Smooth muscle cell (in vitro differentiated cells): ENCODE measurements at regions not wholly inside any gene's neighbourhood (a gene's known extent, or its start where the extent isn't known, plus 50 kb on each side); places are given as distances from the start of the nearest gene placed in this dataset.

Experiments
- DNase-seq: peaks from one replicate; lab custom pipeline; 2025; ENCODE audit not compliant: unreplicated experiment; lab: John Stamatoyannopoulos, UW
- H2AFZ ChIP-seq: fragments of 200-600 bp; sonication (generic); 2 replicates; pipeline ENCODE4 v1.6.0; 2016; ENCODE audit warnings: antibody characterized with exemption, low read depth, mild to moderate bottlenecking
- H3F3A ChIP-seq: fragments of 200-600 bp; sonication (generic); 2 replicates; pipeline ENCODE4 v1.6.0; 2017; ENCODE audit warnings: antibody characterized with exemption, low read depth
- H3K27ac ChIP-seq: fragments of 200-600 bp; sonication (generic); 2 replicates; pipeline ENCODE4 v1.5.1; 2016; ENCODE audit warnings: low read depth, mild to moderate bottlenecking
- H3K27me3 ChIP-seq: fragments of 200-600 bp; sonication (generic); 2 replicates; pipeline ENCODE4 v1.6.1; 2016; ENCODE audit warnings: low read depth, mild to moderate bottlenecking
- H3K36me3 ChIP-seq: fragments of 200-600 bp; sonication (generic); 2 replicates; pipeline ENCODE4 v1.5.1; 2016; ENCODE audit warnings: low read depth
- H3K4me1 ChIP-seq: fragments of 200-600 bp; sonication (generic); 2 replicates; pipeline ENCODE4 v1.5.1; 2016; ENCODE audit warnings: low read depth
- H3K4me2 ChIP-seq: fragments of 200-600 bp; sonication (generic); 2 replicates; pipeline ENCODE4 v1.6.0; 2016; ENCODE audit warnings: mild to moderate bottlenecking
- H3K4me3 ChIP-seq: fragments of 200-600 bp; sonication (generic); 2 replicates; pipeline ENCODE4 v1.5.1; 2016; ENCODE audit warnings: mild to moderate bottlenecking
- H3K79me2 ChIP-seq: fragments of 200-600 bp; sonication (generic); 2 replicates; pipeline ENCODE4 v1.6.0; 2016; ENCODE audit warnings: low read depth, mild to moderate bottlenecking
- H3K9ac ChIP-seq: fragments of 200-600 bp; sonication (generic); 2 replicates; pipeline ENCODE4 v1.6.0; 2016; ENCODE audit warnings: low read depth
- H3K9me3 ChIP-seq: fragments of 200-600 bp; sonication (generic); replicated peaks from 2 replicates; pipeline ENCODE4 v1.5.1; 2016; ENCODE audit warnings: low read depth
- H4K20me1 ChIP-seq: fragments of 200-600 bp; sonication (generic); 2 replicates; pipeline ENCODE4 v1.6.0; 2016; ENCODE audit warnings: low read depth
- CTCF ChIP-seq: fragments of 200-600 bp; sonication (generic); IDR thresholded peaks from 2 replicates; pipeline ENCODE4 v1.5.1; 2017; ENCODE audit warnings: borderline replicate concordance, mild to moderate bottlenecking, antibody characterized with exemption; ENCODE audit not compliant: insufficient read depth, poor library complexity, severe bottlenecking
- WGBS: methylation state at CpG from one replicate; pipeline ENCODE4 v1.1.7; 2016; ENCODE audit warnings: low lambda C conversion rate; 5-methylcytosine and 5-hydroxymethylcytosine counted together

GRCh38 chr5:125398466-125398865 is 652.0 kb upstream of the ZNF608 start:
- TF ChIP-seq CTCF: no peak
- Histone ChIP-seq H3K9me3 (no peaks in the 10 kb centered on the region), H3K27ac (no peak overlapping the region), H3K9ac (no peak overlapping the region), H3K4me3 (no peak overlapping the region), H3F3A (no peaks in the 10 kb centered on the region), H4K20me1 (no peaks in the 10 kb centered on the region), H3K36me3 (no peaks in the 10 kb centered on the region), H2AFZ (no peak overlapping the region), H3K27me3 (no peaks in the 10 kb centered on the region), H3K79me2 (no peaks in the 10 kb centered on the region), H3K4me2 (no peak overlapping the region), H3K4me1 (no peaks in the 10 kb centered on the region)
- DNase-seq: no peak
- WGBS: 98% methylated on average over 2 of the region's 2 CpGs

GRCh38 chr5:125399885-125400284 is 653.4 kb upstream of the ZNF608 start:
- Histone ChIP-seq H3K4me3 (no peak overlapping the region), H3K27ac (no peak overlapping the region), H3K79me2 (no peaks in the 10 kb centered on the region), H3K36me3 (no peaks in the 10 kb centered on the region), H3F3A (no peaks in the 10 kb centered on the region), H3K9ac (no peak overlapping the region), H4K20me1 (no peaks in the 10 kb centered on the region), H3K27me3 (no peaks in the 10 kb centered on the region), H3K4me1 (no peaks in the 10 kb centered on the region), H3K9me3 (no peaks in the 10 kb centered on the region), H2AFZ (no peak overlapping the region), H3K4me2 (no peak overlapping the region)
- 93% methylated on average over 3 of the region's 3 CpGs for WGBS
- TF ChIP-seq CTCF: no peak
- DNase-seq: no peak

- 73% methylated on average over 5 of the region's 5 CpGs for WGBS
- no peak overlapping the region for H3K27ac ChIP-seq
- no peak for DNase-seq
These were observed 655.5 kb upstream of the ZNF608 start for GRCh38 chr5:125401724-125402622.

More at GRCh38 chr5:125401724-125402622, 655.5 kb upstream of the ZNF608 start:
- Histone ChIP-seq H3K36me3 (no peaks in the 10 kb centered on the region), H3K4me1 (no peaks in the 10 kb centered on the region), H3F3A (no peaks in the 10 kb centered on the region), H3K4me2 (no peak overlapping the region), H3K79me2 (no peaks in the 10 kb centered on the region), H4K20me1 (no peaks in the 10 kb centered on the region), H3K27me3 (no peaks in the 10 kb centered on the region), H3K9ac (no peak overlapping the region), H2AFZ (no peak overlapping the region), H3K9me3 (peaks cover 3% of the 10 kb centered on the region), H3K4me3 (no peak overlapping the region)
- TF ChIP-seq CTCF: no peak
